ENCODE measurements at regions not wholly inside any gene's neighbourhood (a gene's known extent, or its start where the extent isn't known, plus 50 kb on each side); places are given as distances from the start of the nearest gene placed in this dataset.
"Not testable (repeated sequence)": the region's sequence is repeated elsewhere in the genome, so short reads cannot be mapped to it uniquely, and the experiment has no call there.

DNA sequence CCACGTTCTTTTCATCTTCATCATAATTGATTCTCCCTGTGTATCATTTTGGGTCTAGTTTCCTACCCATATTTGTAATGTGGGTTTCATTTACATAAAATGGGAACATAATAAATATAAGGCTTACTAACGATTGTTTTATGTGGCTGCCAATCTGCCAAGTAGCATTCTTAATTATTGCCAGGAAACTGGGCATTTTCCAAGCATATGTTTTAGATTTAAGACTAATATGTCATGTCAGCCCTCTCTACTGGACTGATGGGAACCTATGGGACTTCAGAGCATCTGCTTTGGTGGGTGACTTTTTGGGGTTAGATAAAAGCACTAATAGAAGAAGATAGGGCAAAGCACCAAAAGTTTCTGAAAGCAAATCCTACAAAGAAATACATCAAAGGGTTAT is 157.5 kb downstream of the TBX18 start:
- H3K9ac ChIP-seq (ENCODE audit: low read depth in 1 of 3, low read length in 3 of 3) = no peak overlapping the region
- H3K4me1 ChIP-seq (ENCODE audit: control insufficient read depth in 3 of 3, insufficient read depth in 3 of 3, low read length in 3 of 3) = no peaks in the 10 kb centered on the region
- H3K36me3 ChIP-seq (ENCODE audit: control insufficient read depth in 3 of 3, insufficient read depth in 3 of 3, low read length in 3 of 3) = no peaks in the 10 kb centered on the region
- H3K27ac ChIP-seq (ENCODE audit: low read depth, low read length) = no peak overlapping the region
- H3K9me3 ChIP-seq (ENCODE audit: control insufficient read depth in 3 of 3, low read length in 3 of 3) = no peaks in the 10 kb centered on the region
- H3K27me3 ChIP-seq (ENCODE audit: control insufficient read depth in 3 of 3, insufficient read depth in 3 of 3, low read length in 3 of 3) = no peaks in the 10 kb centered on the region
- no peak overlapping the region for H3K4me3 ChIP-seq (ENCODE audit: low read length in 3 of 3)

DNA sequence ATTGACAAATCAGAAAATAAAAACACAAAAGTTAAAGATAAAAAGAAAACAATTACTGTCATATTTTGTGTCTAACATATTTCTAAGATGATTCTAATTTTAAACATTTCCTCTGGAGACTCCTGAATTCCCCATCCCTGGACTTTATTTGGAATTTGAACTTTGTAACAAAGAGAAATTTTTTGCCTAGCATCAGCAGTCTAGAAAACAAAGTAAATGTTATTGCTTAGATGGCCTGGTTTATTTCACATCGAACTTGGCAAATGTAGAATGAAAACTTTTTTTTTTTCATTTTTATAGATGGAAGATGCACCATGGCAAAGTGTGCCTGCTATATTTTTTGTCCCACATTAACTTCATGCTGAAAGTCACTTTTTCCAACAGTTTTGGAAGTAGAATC is 159.1 kb downstream of the TBX18 start:
- no peak overlapping the region for H3K9ac ChIP-seq (ENCODE audit: low read depth in 1 of 3, low read length in 3 of 3)
- H3K9me3 ChIP-seq (ENCODE audit: control insufficient read depth in 3 of 3, low read length in 3 of 3) = no peaks in the 10 kb centered on the region
- no peak overlapping the region for H3K4me3 ChIP-seq (ENCODE audit: low read length in 3 of 3)
- H3K27ac ChIP-seq (ENCODE audit: low read depth, low read length) = no peak overlapping the region
- H3K27me3 ChIP-seq (ENCODE audit: control insufficient read depth in 3 of 3, insufficient read depth in 3 of 3, low read length in 3 of 3) = no peaks in the 10 kb centered on the region
- H3K4me1 ChIP-seq (ENCODE audit: control insufficient read depth in 3 of 3, insufficient read depth in 3 of 3, low read length in 3 of 3) = no peaks in the 10 kb centered on the region
- no peaks in the 10 kb centered on the region for H3K36me3 ChIP-seq (ENCODE audit: control insufficient read depth in 3 of 3, insufficient read depth in 3 of 3, low read length in 3 of 3)

DNA sequence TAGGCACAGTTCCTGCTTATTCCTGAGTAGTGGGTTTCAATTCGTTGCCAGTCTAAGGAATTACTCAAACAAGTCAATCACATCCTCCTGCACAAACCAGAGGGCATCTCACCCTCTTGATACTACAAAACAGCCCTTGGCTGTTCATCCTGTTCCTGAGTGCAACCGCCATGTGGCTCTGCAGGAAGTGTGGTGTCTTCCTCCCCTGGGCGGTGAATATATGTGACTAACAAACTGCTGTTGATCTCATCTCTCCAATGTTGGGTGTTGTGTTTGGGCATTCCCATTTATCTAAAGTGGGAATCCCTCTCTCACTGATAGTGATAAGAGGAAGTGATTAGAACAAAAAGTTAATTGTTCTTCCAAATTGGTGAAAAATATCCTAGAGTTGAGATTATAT is 163.0 kb downstream of the TBX18 start:
- H3K4me3 ChIP-seq (ENCODE audit: low read length in 3 of 3) = no peak overlapping the region
- no peak overlapping the region for H3K27ac ChIP-seq (ENCODE audit: low read depth, low read length)
- H3K36me3 ChIP-seq (ENCODE audit: control insufficient read depth in 3 of 3, insufficient read depth in 3 of 3, low read length in 3 of 3) = no peaks in the 10 kb centered on the region
- no peaks in the 10 kb centered on the region for H3K4me1 ChIP-seq (ENCODE audit: control insufficient read depth in 3 of 3, insufficient read depth in 3 of 3, low read length in 3 of 3)
- H3K9me3 ChIP-seq (ENCODE audit: control insufficient read depth in 3 of 3, low read length in 3 of 3) = no peaks in the 10 kb centered on the region
- no peak overlapping the region for H3K9ac ChIP-seq (ENCODE audit: low read depth in 1 of 3, low read length in 3 of 3)
- no peaks in the 10 kb centered on the region for H3K27me3 ChIP-seq (ENCODE audit: control insufficient read depth in 3 of 3, insufficient read depth in 3 of 3, low read length in 3 of 3)

DNA sequence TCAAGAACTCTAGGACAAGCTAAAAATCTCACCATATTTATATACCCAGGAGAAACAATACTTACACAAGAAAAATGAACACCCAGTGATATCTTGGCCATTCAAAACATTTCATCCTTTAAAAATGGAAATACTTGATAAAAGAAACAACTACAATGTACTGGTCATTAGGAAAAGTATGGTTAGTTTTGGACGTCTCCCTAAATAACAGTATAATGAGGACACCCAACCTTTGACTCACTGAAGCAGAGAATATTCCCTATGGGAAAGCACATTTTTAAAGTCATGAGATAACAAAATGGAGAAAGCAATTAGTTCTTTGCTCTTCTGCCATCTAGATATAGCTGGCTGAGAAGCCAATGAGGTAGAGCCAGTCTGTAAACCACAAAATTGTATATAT is 164.4 kb downstream of the TBX18 start:
- Histone ChIP-seq H3K27me3 (ENCODE audit: control insufficient read depth in 3 of 3, insufficient read depth in 3 of 3, low read length in 3 of 3) (no peaks in the 10 kb centered on the region), H3K36me3 (ENCODE audit: control insufficient read depth in 3 of 3, insufficient read depth in 3 of 3, low read length in 3 of 3) (no peaks in the 10 kb centered on the region), H3K9ac (ENCODE audit: low read depth in 1 of 3, low read length in 3 of 3) (no peak overlapping the region), H3K27ac (ENCODE audit: low read depth, low read length) (no peak overlapping the region), H3K4me3 (ENCODE audit: low read length in 3 of 3) (no peak overlapping the region), H3K9me3 (ENCODE audit: control insufficient read depth in 3 of 3, low read length in 3 of 3) (no peaks in the 10 kb centered on the region), H3K4me1 (ENCODE audit: control insufficient read depth in 3 of 3, insufficient read depth in 3 of 3, low read length in 3 of 3) (no peaks in the 10 kb centered on the region)

DNA sequence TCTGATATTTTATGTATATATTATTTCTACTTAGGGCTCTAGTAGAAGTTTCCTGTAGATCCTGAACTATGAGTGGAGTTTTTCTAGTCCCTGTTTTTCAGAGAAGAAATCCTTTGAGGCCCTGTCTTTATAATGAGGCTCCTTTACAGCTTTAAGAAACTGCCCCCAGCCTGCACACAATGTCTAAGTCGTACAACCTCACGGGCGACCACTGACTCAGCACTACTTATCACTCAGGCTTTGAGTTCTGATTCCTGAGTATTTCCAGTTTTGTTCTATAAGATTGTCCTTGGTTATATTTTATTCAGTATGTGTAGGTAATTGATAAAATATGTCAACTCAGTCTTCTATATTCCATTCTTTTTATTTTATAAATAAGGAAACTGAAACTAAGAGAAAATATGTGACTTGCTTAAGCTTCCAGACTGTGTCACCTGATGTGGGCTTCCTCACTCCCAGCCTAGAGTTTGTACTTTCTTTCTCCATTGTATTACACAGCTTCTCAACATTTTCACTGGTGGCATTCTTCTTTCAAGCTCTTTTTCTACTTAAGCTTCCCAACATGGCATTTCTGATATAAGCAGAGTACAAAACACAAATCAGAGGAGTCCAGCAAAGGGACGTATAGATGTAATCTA is 167.0 kb downstream of the TBX18 start:
- no peak overlapping the region for H3K4me3 ChIP-seq (ENCODE audit: low read length in 3 of 3)
- H3K27me3 ChIP-seq (ENCODE audit: control insufficient read depth in 3 of 3, insufficient read depth in 3 of 3, low read length in 3 of 3) = no peaks in the 10 kb centered on the region
- H3K9me3 ChIP-seq (ENCODE audit: control insufficient read depth in 3 of 3, low read length in 3 of 3) = no peaks in the 10 kb centered on the region
- H3K27ac ChIP-seq (ENCODE audit: low read depth, low read length) = no peak overlapping the region
- no peaks in the 10 kb centered on the region for H3K36me3 ChIP-seq (ENCODE audit: control insufficient read depth in 3 of 3, insufficient read depth in 3 of 3, low read length in 3 of 3)
- H3K4me1 ChIP-seq (ENCODE audit: control insufficient read depth in 3 of 3, insufficient read depth in 3 of 3, low read length in 3 of 3) = no peaks in the 10 kb centered on the region
- H3K9ac ChIP-seq (ENCODE audit: low read depth in 1 of 3, low read length in 3 of 3) = no peak overlapping the region

DNA sequence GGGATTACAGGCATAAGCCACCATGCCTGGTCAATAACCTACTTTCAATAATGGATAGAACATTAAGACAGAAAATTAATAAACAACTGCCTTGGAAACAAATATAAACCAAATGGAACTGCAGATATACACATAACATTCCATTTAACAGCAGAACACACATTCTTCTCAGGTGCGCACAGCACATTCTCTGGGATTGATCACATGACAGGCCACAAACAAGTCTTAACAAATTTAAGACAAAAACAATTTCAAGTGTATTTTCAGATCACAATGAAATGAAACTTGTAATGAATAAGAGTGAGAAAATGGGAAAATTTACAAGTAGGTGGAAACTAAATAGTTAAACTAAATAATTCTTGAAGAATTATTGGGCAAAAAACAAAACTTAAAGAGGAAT is 167.9 kb downstream of the TBX18 start:
- Histone ChIP-seq H3K27ac (ENCODE audit: low read depth, low read length) (no peak overlapping the region), H3K9me3 (ENCODE audit: control insufficient read depth in 3 of 3, low read length in 3 of 3) (no peaks in the 10 kb centered on the region), H3K4me3 (ENCODE audit: low read length in 3 of 3) (no peak overlapping the region), H3K36me3 (ENCODE audit: control insufficient read depth in 3 of 3, insufficient read depth in 3 of 3, low read length in 3 of 3) (no peaks in the 10 kb centered on the region), H3K4me1 (ENCODE audit: control insufficient read depth in 3 of 3, insufficient read depth in 3 of 3, low read length in 3 of 3) (no peaks in the 10 kb centered on the region), H3K27me3 (ENCODE audit: control insufficient read depth in 3 of 3, insufficient read depth in 3 of 3, low read length in 3 of 3) (no peaks in the 10 kb centered on the region), H3K9ac (ENCODE audit: low read depth in 1 of 3, low read length in 3 of 3) (no peak overlapping the region)

DNA sequence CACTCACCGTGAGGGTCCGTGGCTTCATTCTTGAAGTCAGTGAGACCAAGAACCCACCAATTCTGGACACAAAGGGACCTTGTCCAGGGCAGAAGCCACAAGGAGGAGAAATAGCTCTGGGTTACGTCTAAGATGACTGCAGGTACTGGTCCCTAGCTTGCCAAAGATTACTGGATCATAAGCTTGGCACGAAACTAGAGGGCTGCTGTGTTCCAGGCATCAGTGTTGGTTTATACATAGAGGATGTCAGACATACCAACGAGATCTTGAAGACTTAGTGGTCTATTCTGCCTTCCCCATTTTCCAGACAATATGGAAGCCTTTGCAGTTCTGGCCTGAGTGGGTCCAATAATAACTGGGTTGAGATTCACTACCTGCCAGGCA is 175.7 kb downstream of the TBX18 start:
- H3K36me3 ChIP-seq (ENCODE audit: control insufficient read depth in 3 of 3, insufficient read depth in 3 of 3, low read length in 3 of 3) = no peaks in the 10 kb centered on the region
- no peaks in the 10 kb centered on the region for H3K9me3 ChIP-seq (ENCODE audit: control insufficient read depth in 3 of 3, low read length in 3 of 3)
- no peak overlapping the region for H3K9ac ChIP-seq (ENCODE audit: low read depth in 1 of 3, low read length in 3 of 3)
- H3K4me1 ChIP-seq (ENCODE audit: control insufficient read depth in 3 of 3, insufficient read depth in 3 of 3, low read length in 3 of 3) = no peaks in the 10 kb centered on the region
- H3K27me3 ChIP-seq (ENCODE audit: control insufficient read depth in 3 of 3, insufficient read depth in 3 of 3, low read length in 3 of 3) = no peaks in the 10 kb centered on the region
- H3K27ac ChIP-seq (ENCODE audit: low read depth, low read length) = no peak overlapping the region
- no peak overlapping the region for H3K4me3 ChIP-seq (ENCODE audit: low read length in 3 of 3)

DNA sequence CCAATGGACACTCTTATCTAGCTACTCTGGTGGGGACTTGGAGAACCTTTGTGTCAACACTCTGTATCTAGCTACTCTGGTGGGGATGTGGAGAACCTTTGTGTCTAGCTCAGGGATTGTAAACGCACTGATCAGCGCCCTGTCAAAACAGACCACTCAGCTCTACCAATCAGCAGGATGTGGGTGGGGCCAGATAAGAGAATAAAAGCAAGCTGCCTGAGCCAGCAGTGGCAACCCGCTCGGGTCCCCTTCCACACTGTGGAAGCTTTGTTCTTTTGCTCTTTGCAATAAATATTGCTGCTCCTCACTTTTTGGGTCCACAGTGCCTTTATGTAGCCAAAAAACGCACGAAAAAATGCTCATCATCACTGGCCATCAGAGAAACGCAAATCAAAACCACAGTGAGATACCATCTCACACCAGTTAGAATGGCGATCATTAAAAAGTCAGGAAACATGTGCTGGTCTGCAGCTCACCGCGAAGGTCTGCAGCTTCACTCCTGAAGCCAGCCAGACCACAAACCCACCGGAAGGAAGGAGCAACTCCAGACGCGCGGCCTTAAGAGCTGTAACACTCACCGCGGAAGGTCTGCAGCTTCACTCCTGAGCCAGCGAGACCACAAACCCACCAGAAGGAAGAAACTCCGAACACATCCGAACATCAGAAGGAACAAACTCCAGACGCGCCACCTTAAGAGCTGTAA is 176.3 kb downstream of the TBX18 start:
- not testable (repeated sequence) for H3K36me3 ChIP-seq (ENCODE audit: control insufficient read depth in 3 of 3, insufficient read depth in 3 of 3, low read length in 3 of 3); H3K4me3 ChIP-seq (ENCODE audit: low read length in 3 of 3); H3K27ac ChIP-seq (ENCODE audit: low read depth, low read length); H3K9ac ChIP-seq (ENCODE audit: low read depth in 1 of 3, low read length in 3 of 3); H3K9me3 ChIP-seq (ENCODE audit: control insufficient read depth in 3 of 3, low read length in 3 of 3); H3K27me3 ChIP-seq (ENCODE audit: control insufficient read depth in 3 of 3, insufficient read depth in 3 of 3, low read length in 3 of 3); H3K4me1 ChIP-seq (ENCODE audit: control insufficient read depth in 3 of 3, insufficient read depth in 3 of 3, low read length in 3 of 3)

DNA sequence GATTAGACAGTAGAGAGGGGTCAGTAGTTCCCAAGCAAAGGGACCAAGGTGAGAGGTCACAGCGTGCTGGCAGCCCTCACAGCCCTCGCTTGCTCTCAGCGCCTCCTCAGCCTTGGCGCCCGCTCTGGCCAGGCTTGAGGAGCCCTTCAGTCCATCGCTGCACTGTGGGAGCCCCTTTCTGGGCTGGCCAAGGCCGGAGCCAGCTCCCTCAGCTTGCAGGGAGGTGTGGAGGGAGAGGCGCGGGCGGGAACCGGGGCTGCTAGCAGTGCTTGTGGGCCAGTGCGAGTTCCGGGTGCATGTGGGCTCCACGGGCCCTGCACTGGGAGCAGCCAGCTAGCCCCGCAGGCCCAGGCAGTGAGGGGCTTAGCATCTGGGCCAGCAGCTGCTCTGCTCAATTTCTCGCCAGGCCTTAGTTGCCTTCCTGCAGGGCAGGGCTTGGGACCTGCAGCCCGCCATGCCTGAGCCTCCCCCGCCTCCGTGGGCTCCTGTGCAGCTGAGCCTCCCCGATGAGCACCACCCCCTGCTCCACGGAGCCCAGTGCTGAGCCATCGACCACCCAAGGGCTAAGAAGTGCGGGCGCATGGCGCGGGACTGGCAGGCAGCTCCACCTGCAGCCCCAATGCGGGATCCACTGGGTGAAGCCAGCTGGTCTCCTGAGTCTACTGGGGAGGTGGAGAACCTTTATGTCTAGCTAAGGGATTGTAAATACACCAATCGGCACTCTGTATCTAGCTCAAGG is 177.0 kb downstream of the TBX18 start:
- not testable (repeated sequence) for H3K36me3 ChIP-seq (ENCODE audit: control insufficient read depth in 3 of 3, insufficient read depth in 3 of 3, low read length in 3 of 3); H3K27ac ChIP-seq (ENCODE audit: low read depth, low read length); H3K4me3 ChIP-seq (ENCODE audit: low read length in 3 of 3); H3K9me3 ChIP-seq (ENCODE audit: control insufficient read depth in 3 of 3, low read length in 3 of 3); H3K4me1 ChIP-seq (ENCODE audit: control insufficient read depth in 3 of 3, insufficient read depth in 3 of 3, low read length in 3 of 3); H3K27me3 ChIP-seq (ENCODE audit: control insufficient read depth in 3 of 3, insufficient read depth in 3 of 3, low read length in 3 of 3); H3K9ac ChIP-seq (ENCODE audit: low read depth in 1 of 3, low read length in 3 of 3)

DNA sequence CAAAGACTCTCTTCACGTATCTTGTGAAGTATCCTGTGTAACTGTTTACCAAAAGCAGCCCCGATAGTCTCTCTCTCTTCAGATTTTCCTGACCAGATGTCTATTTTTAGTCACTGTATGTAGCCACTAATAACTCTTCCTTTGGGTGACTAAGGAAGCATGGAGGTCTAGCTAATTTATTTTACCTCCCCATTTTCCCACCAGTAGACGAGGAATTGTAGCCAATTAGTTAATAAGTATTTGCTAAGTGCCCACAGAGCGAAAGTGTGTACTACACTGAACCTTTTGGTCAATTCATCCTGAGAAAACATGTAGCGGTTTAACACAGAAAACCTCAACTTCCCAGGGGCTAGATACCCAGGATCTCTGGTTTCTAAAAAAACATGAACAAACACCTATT is 180.6 kb downstream of the TBX18 start:
- Histone ChIP-seq H3K27ac (ENCODE audit: low read depth, low read length) (no peak overlapping the region), H3K27me3 (ENCODE audit: control insufficient read depth in 3 of 3, insufficient read depth in 3 of 3, low read length in 3 of 3) (no peaks in the 10 kb centered on the region), H3K36me3 (ENCODE audit: control insufficient read depth in 3 of 3, insufficient read depth in 3 of 3, low read length in 3 of 3) (no peaks in the 10 kb centered on the region)

More for the DNA sequence above, 180.6 kb downstream of the TBX18 start:
- Histone ChIP-seq H3K9ac (ENCODE audit: low read depth in 1 of 3, low read length in 3 of 3) (no peak overlapping the region), H3K4me1 (ENCODE audit: control insufficient read depth in 3 of 3, insufficient read depth in 3 of 3, low read length in 3 of 3) (no peaks in the 10 kb centered on the region), H3K9me3 (ENCODE audit: control insufficient read depth in 3 of 3, low read length in 3 of 3) (no peaks in the 10 kb centered on the region), H3K4me3 (ENCODE audit: low read length in 3 of 3) (no peak overlapping the region)
